GM18858 (cell line): ENCODE measurements at regions not wholly inside any gene's neighbourhood (a gene's known extent, or its start where the extent isn't known, plus 50 kb on each side); places are given as distances from the start of the nearest gene placed in this dataset.
"Not testable (repeated sequence)": the region's sequence is repeated elsewhere in the genome, so short reads cannot be mapped to it uniquely, and the experiment has no call there.

Source experiments
- ATAC-seq: cut with Tn5 transposase; IDR thresholded peaks from one replicate; pipeline ENCODE4 v1.9.1; 2021; ENCODE audit not compliant: unreplicated experiment

- ATAC-seq, result no peak
Observed at GRCh38 chr12:33514893-33515292, 75.3 kb upstream of the SYT10 start.

GRCh38 chr12:33519566-33519965 lies 79.9 kb upstream of the SYT10 start:
- no peak for ATAC-seq

GRCh38 chr12:33520505-33521302 lies 81.1 kb upstream of the SYT10 start:
- not testable (repeated sequence) for ATAC-seq

GRCh38 chr12:33529031-33529430 lies 89.4 kb upstream of the SYT10 start:
- no peak for ATAC-seq

- no peak for ATAC-seq
Observed at GRCh38 chr12:33529810-33530209, 90.2 kb upstream of the SYT10 start.

- ATAC-seq, result no peak
Observed at GRCh38 chr12:33531261-33531660, 91.6 kb upstream of the SYT10 start.

- no peak for ATAC-seq
Observed at GRCh38 chr12:33533527-33533926, 93.9 kb upstream of the SYT10 start.

GRCh38 chr12:33536431-33536830 lies 96.8 kb upstream of the SYT10 start:
- no peak for ATAC-seq

- no peak for ATAC-seq
Observed at GRCh38 chr12:33546004-33546403, 106.4 kb upstream of the SYT10 start.

- ATAC-seq, result no peak
Observed at GRCh38 chr12:33547084-33547483, 107.5 kb upstream of the SYT10 start.

- not testable (repeated sequence) for ATAC-seq
Observed at GRCh38 chr12:33550214-33550613, 110.6 kb upstream of the SYT10 start.

GRCh38 chr12:33551006-33551405 lies 111.4 kb upstream of the SYT10 start:
- ATAC-seq, result no peak

- no peak for ATAC-seq
Observed at GRCh38 chr12:33555128-33555527, 115.5 kb upstream of the SYT10 start.

- no peak for ATAC-seq
Observed at GRCh38 chr12:33560653-33561208, 121.1 kb upstream of the SYT10 start.

GRCh38 chr12:33562401-33562800 lies 122.8 kb upstream of the SYT10 start:
- no peak for ATAC-seq

- no peak for ATAC-seq
Observed at GRCh38 chr12:33566403-33566802, 126.8 kb upstream of the SYT10 start.

- ATAC-seq, result no peak
Observed at GRCh38 chr12:33575346-33575745, 135.7 kb upstream of the SYT10 start.

GRCh38 chr12:33581613-33582122 lies 142.0 kb upstream of the SYT10 start:
- ATAC-seq, result no peak

GRCh38 chr12:33586576-33586975 lies 147.0 kb upstream of the SYT10 start:
- no peak for ATAC-seq

GRCh38 chr12:33587354-33587753 lies 147.7 kb upstream of the SYT10 start:
- ATAC-seq, result no peak

GRCh38 chr12:33587784-33588712 lies 148.4 kb upstream of the SYT10 start:
- ATAC-seq, result peak; percentile 93
